Uterus (tissue), 3 donors: ENCODE measurements at regions not wholly inside any gene's neighbourhood (a gene's known extent, or its start where the extent isn't known, plus 50 kb on each side); places are given as distances from the start of the nearest gene placed in this dataset.
A peak's percentile ranks its signal among the peaks of the same experiment; 100 is the strongest.

Experiments
- DNase-seq, 2 donors: peaks; one replicate each; pipeline ENCODE4 v3.0.0-alpha.2; 2019 to 2020
- H3K27ac ChIP-seq, 2 donors: fragments of 200-600 bp; sonication (generic); 1 replicate in 1 of 2; 2 replicates in 1 of 2; pipeline ENCODE4 v1.5.1; 2016 to 2018
- H3K27me3 ChIP-seq, 2 donors: fragments of 200-600 bp; sonication (generic); one replicate each; pipeline ENCODE4 v1.5.1; 2018 to 2019; ENCODE audit warnings: control low read depth in 1 of 2
- H3K36me3 ChIP-seq, 2 donors: fragments of 200-600 bp; sonication (generic); one replicate each; pipeline ENCODE4 v1.5.1; 2019; ENCODE audit warnings: control low read depth in 1 of 2
- H3K4me1 ChIP-seq, 2 donors: fragments of 200-600 bp; sonication (generic); one replicate each; pipeline ENCODE4 v1.5.1; 2018 to 2019; ENCODE audit warnings: control low read depth in 1 of 2
- H3K4me3 ChIP-seq, 2 donors: fragments of 200-600 bp; sonication (generic); 1 replicate in 1 of 2; 2 replicates in 1 of 2; pipeline ENCODE4 v1.5.1; 2018 to 2019; ENCODE audit warnings: mild to moderate bottlenecking in 1 of 2
- H3K9me3 ChIP-seq, 2 donors: fragments of 200-600 bp; sonication (generic); one replicate each; pipeline ENCODE4 v1.5.1; 2019; ENCODE audit warnings: control low read depth in 1 of 2
- POLR2A ChIP-seq, 2 donors: fragments of 450-650 bp; IDR thresholded peaks; one replicate each; pipeline ENCODE4 v1.6.1; 2016; ENCODE audit warnings: antibody characterized with exemption in 2 of 2, mild to moderate bottlenecking in 1 of 2, moderate library complexity in 1 of 2
- intact Hi-C: fragments of 100-400 bp; cut with DNase I; formaldehyde crosslinking; loops from one replicate; pipeline ENCODE4 v1.15.1; 2023; ENCODE audit warnings: low total_unique reads
- TF ChIP-seq, protein P1 (sequence below), 4 experiments: fragments of 200-600 bp in 2 of 4; fragments of 450-650 bp in 2 of 4; sonication (generic) in 2 of 4; IDR thresholded peaks; one replicate each; pipeline ENCODE4 v1.5.1; 2016 to 2019; ENCODE audit warnings: antibody characterized with exemption in 4 of 4, mild to moderate bottlenecking in 2 of 4, moderate library complexity in 1 of 4
- donor health status: DM: yes; HTN: yes; CAD: no.

DNA sequence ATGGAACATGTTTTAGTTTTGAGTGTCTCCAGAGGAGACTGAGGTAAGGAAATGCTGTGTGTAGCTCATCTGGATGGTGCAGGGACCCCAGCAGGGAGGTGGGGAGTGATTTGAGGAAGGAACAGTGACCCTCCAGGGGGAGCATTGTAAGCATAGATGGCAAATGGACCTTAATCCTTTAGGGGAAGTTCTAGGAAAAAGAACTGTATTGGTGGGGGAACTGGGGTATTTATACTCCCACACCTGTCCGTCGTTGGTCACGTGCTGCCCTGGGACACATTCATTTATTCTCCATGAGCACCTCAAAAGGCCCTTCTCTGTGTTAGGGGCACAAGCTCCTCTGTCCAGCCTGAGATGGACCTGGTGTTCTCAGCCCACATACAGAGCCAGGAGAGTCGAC lies 233.9 kb upstream of the HDAC4 start:
- Histone ChIP-seq H3K4me1 (no peaks in the 10 kb centered on the region), H3K9me3 (no peaks in the 10 kb centered on the region), H3K36me3 (no peaks in the 10 kb centered on the region), H3K4me3 (no peak overlapping the region), H3K27me3 (no peaks in the 10 kb centered on the region), H3K27ac (no peak overlapping the region)
- no peak for TF ChIP-seq POLR2A (IDR thresholded peaks at IDR 0.05)
- TF ChIP-seq, protein P1, sequence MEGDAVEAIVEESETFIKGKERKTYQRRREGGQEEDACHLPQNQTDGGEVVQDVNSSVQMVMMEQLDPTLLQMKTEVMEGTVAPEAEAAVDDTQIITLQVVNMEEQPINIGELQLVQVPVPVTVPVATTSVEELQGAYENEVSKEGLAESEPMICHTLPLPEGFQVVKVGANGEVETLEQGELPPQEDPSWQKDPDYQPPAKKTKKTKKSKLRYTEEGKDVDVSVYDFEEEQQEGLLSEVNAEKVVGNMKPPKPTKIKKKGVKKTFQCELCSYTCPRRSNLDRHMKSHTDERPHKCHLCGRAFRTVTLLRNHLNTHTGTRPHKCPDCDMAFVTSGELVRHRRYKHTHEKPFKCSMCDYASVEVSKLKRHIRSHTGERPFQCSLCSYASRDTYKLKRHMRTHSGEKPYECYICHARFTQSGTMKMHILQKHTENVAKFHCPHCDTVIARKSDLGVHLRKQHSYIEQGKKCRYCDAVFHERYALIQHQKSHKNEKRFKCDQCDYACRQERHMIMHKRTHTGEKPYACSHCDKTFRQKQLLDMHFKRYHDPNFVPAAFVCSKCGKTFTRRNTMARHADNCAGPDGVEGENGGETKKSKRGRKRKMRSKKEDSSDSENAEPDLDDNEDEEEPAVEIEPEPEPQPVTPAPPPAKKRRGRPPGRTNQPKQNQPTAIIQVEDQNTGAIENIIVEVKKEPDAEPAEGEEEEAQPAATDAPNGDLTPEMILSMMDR (IDR thresholded peaks at IDR 0.05): no peak
- intact Hi-C loops: no loop called here
- no peak for DNase-seq

GRCh38 chr2:239630618-239631286 lies 229.9 kb upstream of the HDAC4 start:
- no peaks in the 10 kb centered on the region for H3K9me3 ChIP-seq
- no peak overlapping the region for H3K4me3 ChIP-seq
- peak; percentile 68 to 69 for DNase-seq
- H3K27me3 ChIP-seq: no peaks in the 10 kb centered on the region
- intact Hi-C loops: no loop called here
- H3K36me3 ChIP-seq: no peaks in the 10 kb centered on the region
- no peaks in the 10 kb centered on the region for H3K4me1 ChIP-seq
- TF ChIP-seq, protein P1 (IDR thresholded peaks at IDR 0.05): no peak
- TF ChIP-seq POLR2A (IDR thresholded peaks at IDR 0.05): no peak
- H3K27ac ChIP-seq: peak overlapping the region; percentile 53 to 55

DNA sequence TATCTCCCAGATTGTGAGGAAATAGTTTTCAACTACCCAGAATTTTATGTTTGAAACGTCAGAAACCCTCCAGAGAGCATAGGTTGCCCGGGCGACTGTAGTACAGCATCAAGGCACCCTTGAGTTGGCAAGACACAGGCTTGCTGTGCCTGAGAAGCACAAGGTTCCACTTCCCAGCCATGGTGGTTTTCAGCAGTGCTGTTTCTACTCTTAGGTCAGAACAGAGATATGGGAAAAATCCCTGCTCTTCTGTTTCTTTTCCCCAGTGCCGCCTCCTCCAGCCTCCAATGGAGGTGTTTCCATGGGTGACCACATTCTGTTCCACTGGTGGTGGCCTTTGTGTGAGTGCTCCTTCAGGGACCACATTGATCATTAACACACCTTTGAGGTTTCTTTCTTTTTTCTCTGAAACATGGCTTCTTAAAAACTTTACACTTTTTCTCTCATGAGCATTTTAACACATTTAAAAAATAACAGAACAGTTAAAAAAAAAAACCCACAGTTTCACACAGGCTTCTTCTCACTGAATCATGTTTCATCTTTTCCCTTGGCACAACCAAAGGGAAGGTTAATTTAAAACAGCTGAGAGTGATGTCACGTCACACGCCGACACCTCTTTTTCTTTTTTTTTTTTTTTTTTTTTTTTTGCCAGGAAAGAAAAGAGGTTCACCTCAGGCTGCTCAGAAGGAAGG lies 229.3 kb upstream of the HDAC4 start:
- Histone ChIP-seq H3K27ac (peak overlapping the region; percentile 53 to 55), H3K4me1 (no peaks in the 10 kb centered on the region)
- intact Hi-C loops: no loop called here

GRCh38 chr2:239626961-239627592 lies 226.3 kb upstream of the HDAC4 start:
- no peaks in the 10 kb centered on the region for H3K36me3 ChIP-seq
- TF ChIP-seq, protein P1 (IDR thresholded peaks at IDR 0.05): no peak
- no peak for TF ChIP-seq POLR2A (IDR thresholded peaks at IDR 0.05)
- H3K27ac ChIP-seq: no peak overlapping the region
- H3K4me1 ChIP-seq: no peaks in the 10 kb centered on the region
- no peak overlapping the region for H3K4me3 ChIP-seq
- H3K9me3 ChIP-seq: no peaks in the 10 kb centered on the region
- H3K27me3 ChIP-seq: no peaks in the 10 kb centered on the region
- DNase-seq: no peak
- intact Hi-C loops: no loop called here

More for the DNA sequence above, 229.3 kb upstream of the HDAC4 start:
- H3K9me3 ChIP-seq: no peaks in the 10 kb centered on the region
- no peaks in the 10 kb centered on the region for H3K36me3 ChIP-seq
- no peaks in the 10 kb centered on the region for H3K27me3 ChIP-seq
- TF ChIP-seq, protein P1 (IDR thresholded peaks at IDR 0.05): no peak
- no peak for TF ChIP-seq POLR2A (IDR thresholded peaks at IDR 0.05)
- DNase-seq: no peak
- no peak overlapping the region for H3K4me3 ChIP-seq
